ENCODE measurements at regions not wholly inside any gene's neighbourhood (a gene's known extent, or its start where the extent isn't known, plus 50 kb on each side); places are given as distances from the start of the nearest gene placed in this dataset.

DNA sequence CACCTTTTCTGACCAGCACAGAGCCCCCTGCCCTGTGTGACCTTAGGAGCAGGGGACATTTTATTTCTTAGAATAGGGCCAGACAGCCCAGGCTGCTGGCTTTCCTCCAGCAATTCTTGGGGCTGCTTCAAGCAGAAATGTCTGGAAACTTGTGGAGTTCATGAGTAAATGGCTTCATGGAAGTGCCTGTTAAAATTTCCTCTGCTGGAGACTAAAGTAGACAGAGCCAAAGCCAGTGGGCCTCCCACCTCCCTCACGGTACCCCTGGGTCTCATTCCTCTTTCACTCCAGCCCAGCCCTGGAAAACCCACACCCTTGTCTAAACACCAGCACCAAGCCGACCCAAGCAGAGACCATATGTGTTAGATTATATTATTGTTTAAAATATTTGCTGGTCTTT is 505.5 kb upstream of the ZMIZ1 start:
- ChIA-PET CTCF (ENCODE audit: unreplicated experiment) (no interaction called here), POLR2A (interaction anchor here (1.4 kb wide), 1 partner anchor 11 kb away, joined by 4 read pairs; no protein-coding TSS in a partner anchor)
- no TSS peak for BruUV-seq (replicated peaks)
- H4K20me1 ChIP-seq (ENCODE audit: insufficient read depth, low read length) = no peaks in the 10 kb centered on the region
- TF ChIP-seq EZH2phosphoT487 (IDR thresholded peaks at IDR 0.05; ENCODE audit: borderline replicate concordance, low read depth, low read length) = no peak
- TF ChIP-seq, protein P1, sequence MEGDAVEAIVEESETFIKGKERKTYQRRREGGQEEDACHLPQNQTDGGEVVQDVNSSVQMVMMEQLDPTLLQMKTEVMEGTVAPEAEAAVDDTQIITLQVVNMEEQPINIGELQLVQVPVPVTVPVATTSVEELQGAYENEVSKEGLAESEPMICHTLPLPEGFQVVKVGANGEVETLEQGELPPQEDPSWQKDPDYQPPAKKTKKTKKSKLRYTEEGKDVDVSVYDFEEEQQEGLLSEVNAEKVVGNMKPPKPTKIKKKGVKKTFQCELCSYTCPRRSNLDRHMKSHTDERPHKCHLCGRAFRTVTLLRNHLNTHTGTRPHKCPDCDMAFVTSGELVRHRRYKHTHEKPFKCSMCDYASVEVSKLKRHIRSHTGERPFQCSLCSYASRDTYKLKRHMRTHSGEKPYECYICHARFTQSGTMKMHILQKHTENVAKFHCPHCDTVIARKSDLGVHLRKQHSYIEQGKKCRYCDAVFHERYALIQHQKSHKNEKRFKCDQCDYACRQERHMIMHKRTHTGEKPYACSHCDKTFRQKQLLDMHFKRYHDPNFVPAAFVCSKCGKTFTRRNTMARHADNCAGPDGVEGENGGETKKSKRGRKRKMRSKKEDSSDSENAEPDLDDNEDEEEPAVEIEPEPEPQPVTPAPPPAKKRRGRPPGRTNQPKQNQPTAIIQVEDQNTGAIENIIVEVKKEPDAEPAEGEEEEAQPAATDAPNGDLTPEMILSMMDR (conservative IDR thresholded peaks at IDR 0.05; ENCODE audit: low read length) = no peak
- no peak overlapping the region for H3K4me2 ChIP-seq (ENCODE audit: low read length)
- no peaks in the 10 kb centered on the region for H3K9me3 ChIP-seq (ENCODE audit: low read length)
- no peak overlapping the region for H3K4me3 ChIP-seq (ENCODE audit: low read depth, low read length, poor library complexity, severe bottlenecking)
- no peaks in the 10 kb centered on the region for H3K36me3 ChIP-seq (ENCODE audit: insufficient read depth, low read length)
- H2AFZ ChIP-seq (ENCODE audit: low read length) = no peak overlapping the region
- no peak overlapping the region for H3K27ac ChIP-seq (ENCODE audit: low read depth, low read length, poor library complexity, severe bottlenecking)
- no peaks in the 10 kb centered on the region for H3K9me2 ChIP-seq (ENCODE audit: insufficient read depth, low read length)
- no peaks in the 10 kb centered on the region for H3K79me2 ChIP-seq (ENCODE audit: insufficient read depth, low read depth, low read length)
- DNase-seq (ENCODE audit: low spot score) = no peak
- intact Hi-C loops (cut with micrococcal nuclease; ENCODE audit: unreplicated experiment) = no loop called here
- H3K4me1 ChIP-seq (ENCODE audit: insufficient read depth, low read length, poor library complexity, severe bottlenecking) = no peaks in the 10 kb centered on the region

DNA sequence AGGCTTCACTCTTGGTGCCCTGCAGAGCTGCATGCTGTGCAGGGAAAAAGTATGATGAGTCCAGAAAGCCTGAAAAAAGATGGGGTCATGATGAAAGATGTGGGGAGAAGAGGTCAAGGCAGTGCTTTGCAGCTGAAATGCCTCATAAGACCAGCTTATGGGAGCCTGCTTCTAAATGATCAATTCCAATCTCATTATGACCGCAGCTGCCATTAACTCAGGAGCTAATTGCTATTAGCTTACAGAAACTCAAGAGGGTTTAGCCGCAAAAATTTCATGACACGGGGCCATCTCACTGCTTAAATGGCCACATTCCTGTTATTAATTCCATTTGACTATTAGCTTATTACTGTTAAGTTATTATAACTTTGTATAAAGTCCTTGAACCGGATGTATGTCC is 502.9 kb upstream of the ZMIZ1 start:
- Histone ChIP-seq H3K79me2 (ENCODE audit: insufficient read depth, low read depth, low read length) (no peaks in the 10 kb centered on the region), H3K36me3 (ENCODE audit: insufficient read depth, low read length) (no peaks in the 10 kb centered on the region), H3K4me3 (ENCODE audit: low read depth, low read length, poor library complexity, severe bottlenecking) (no peak overlapping the region), H3K4me2 (ENCODE audit: low read length) (no peak overlapping the region), H3K4me1 (ENCODE audit: insufficient read depth, low read length, poor library complexity, severe bottlenecking) (no peaks in the 10 kb centered on the region), H3K27ac (ENCODE audit: low read depth, low read length, poor library complexity, severe bottlenecking) (no peak overlapping the region), H4K20me1 (ENCODE audit: insufficient read depth, low read length) (no peaks in the 10 kb centered on the region), H3K9me3 (ENCODE audit: low read length) (no peaks in the 10 kb centered on the region), H2AFZ (ENCODE audit: low read length) (no peak overlapping the region), H3K9me2 (ENCODE audit: insufficient read depth, low read length) (no peaks in the 10 kb centered on the region)
- intact Hi-C loops (cut with micrococcal nuclease; ENCODE audit: unreplicated experiment) = no loop called here
- no TSS peak for BruUV-seq (replicated peaks)
- POLR2A ChIA-PET = no interaction called here
- TF ChIP-seq EZH2phosphoT487 (IDR thresholded peaks at IDR 0.05; ENCODE audit: borderline replicate concordance, low read depth, low read length) = no peak
- TF ChIP-seq, protein P1 (conservative IDR thresholded peaks at IDR 0.05; ENCODE audit: low read length) = no peak
- CTCF ChIA-PET (ENCODE audit: unreplicated experiment) = no interaction called here
- no peak for DNase-seq (ENCODE audit: low spot score)

DNA sequence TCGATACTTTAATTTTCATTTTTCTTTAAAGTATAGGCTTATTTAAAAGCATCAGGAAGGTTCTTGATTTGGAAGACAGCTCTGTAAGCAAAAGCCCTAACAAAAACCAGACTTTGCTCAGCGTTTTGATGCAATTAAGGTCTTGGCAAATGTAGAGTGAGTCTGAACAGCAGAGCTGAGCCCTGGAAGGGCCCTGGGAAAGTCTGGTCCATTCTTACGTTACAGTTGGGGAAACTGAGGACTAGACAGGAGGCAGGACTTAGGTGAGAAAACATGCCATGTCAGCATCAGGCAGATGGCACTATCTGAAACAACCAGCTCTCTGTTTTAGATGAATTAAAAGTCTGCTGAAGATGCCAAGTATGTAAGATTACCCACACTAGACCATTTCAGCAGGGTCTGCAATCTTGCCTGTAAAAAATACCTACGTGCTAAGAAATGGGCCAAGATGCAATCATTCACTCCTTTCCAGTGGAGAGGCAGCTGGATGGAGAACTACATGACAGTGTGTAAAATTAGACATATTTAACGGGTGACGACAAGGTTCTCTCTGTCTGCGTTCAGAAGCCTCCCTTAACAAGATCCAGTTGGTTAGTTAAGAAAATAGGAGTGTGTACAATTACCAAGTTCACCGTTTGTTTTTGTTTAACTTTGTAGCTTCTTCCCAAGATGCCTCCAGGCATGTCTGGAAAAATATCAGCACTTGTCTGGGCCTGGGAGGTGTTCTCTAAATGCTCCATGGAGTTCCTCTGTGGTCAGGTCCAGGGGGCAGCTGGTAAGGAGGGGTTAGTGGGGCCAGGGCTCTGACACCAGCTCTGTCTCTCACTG is 502.3 kb upstream of the ZMIZ1 start:
- Histone ChIP-seq H3K36me3 (ENCODE audit: insufficient read depth, low read length) (no peaks in the 10 kb centered on the region), H3K27ac (ENCODE audit: low read depth, low read length, poor library complexity, severe bottlenecking) (no peak overlapping the region), H3K9me2 (ENCODE audit: insufficient read depth, low read length) (no peaks in the 10 kb centered on the region), H4K20me1 (ENCODE audit: insufficient read depth, low read length) (no peaks in the 10 kb centered on the region), H3K4me1 (ENCODE audit: insufficient read depth, low read length, poor library complexity, severe bottlenecking) (no peaks in the 10 kb centered on the region), H3K79me2 (ENCODE audit: insufficient read depth, low read depth, low read length) (no peaks in the 10 kb centered on the region), H3K9me3 (ENCODE audit: low read length) (no peaks in the 10 kb centered on the region), H3K4me2 (ENCODE audit: low read length) (no peak overlapping the region), H3K4me3 (ENCODE audit: low read depth, low read length, poor library complexity, severe bottlenecking) (no peak overlapping the region), H2AFZ (ENCODE audit: low read length) (no peak overlapping the region)
- BruUV-seq (replicated peaks) = no TSS peak
- no peak for TF ChIP-seq EZH2phosphoT487 (IDR thresholded peaks at IDR 0.05; ENCODE audit: borderline replicate concordance, low read depth, low read length)
- TF ChIP-seq, protein P1 (conservative IDR thresholded peaks at IDR 0.05; ENCODE audit: low read length) = no peak
- no peak for DNase-seq (ENCODE audit: low spot score)
- POLR2A ChIA-PET = no interaction called here
- intact Hi-C loops (cut with micrococcal nuclease; ENCODE audit: unreplicated experiment) = no loop called here
- CTCF ChIA-PET (ENCODE audit: unreplicated experiment) = no interaction called here

All from OCI-LY7 (cell line).